HUDEP-2 (cell line): ENCODE measurements at regions not wholly inside any gene's neighbourhood (a gene's known extent, or its start where the extent isn't known, plus 50 kb on each side); places are given as distances from the start of the nearest gene placed in this dataset.

ENCODE experiments used
- DNase-seq, 76 experiments: peaks; one replicate each; lab custom pipeline; 2025; ENCODE audit not compliant: unreplicated experiment in 76 of 76; lab: John Stamatoyannopoulos, UW

DNA sequence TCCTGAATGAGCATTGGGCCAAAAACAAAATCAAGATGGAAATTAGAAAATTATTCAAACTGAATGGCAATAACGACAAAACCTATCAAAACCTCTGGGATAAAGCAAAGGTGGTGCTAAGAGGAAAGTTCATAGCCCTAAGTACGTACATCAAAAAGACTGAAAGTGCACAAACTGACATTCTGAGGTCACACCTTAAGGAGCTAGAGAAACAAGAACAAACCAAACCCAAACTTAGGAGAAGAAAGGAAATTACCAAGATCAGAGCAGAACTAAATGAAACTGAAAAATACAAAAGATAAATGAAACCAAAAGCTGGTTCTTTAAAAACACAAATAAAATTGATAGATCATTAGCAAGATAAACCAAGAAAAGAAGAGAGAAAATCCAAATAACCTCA lies 1543.5 kb upstream of the ACVR2A start:
- DNase-seq, result no peak

DNA sequence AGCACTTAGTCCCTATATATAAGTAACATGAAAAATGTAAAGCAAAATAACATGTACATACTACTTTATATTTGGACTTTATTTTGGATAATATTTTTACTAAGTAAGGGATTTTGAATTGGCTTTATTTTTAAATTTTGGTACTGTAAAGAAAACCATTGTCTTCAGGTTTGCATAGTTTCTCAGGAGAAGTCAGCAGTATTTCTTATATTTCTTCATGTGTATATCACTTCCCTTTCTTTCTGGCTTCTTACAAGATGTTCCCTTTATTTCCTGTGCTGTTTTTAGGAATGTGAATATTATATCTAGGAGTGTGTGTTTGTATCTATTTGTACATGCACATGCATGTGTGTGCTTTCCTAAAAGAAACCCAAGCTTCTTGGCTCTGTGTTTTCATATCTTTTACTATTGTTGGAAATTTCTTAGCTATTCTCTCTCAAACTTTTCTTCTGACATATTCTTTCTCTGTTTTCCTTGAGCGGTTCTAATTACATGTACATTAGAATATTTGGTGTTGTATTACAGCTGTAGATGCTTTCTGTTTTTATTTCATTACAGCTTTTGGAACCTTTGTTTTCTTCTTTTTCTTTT lies 1549.7 kb upstream of the ACVR2A start:
- DNase-seq, result no peak

DNA sequence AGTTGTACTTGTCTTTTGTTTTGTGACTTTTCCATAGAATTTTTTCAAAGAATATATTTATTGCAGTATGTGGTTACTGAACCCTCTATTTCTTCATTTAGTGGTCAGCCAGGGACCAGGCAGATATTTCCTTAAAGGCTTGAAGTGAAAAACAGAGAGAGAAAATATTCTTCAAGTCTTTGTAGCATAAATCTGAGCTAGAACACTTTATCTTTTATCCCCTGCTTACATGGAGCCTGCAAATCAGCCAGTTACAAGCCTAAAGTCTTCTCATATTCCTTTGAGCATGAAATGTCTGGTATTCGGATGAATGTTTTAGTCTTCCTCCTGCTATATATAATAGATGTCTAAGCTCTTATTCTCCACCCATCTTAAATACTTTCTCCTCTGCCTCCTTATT lies 1557.5 kb upstream of the ACVR2A start:
- no peak for DNase-seq

DNA sequence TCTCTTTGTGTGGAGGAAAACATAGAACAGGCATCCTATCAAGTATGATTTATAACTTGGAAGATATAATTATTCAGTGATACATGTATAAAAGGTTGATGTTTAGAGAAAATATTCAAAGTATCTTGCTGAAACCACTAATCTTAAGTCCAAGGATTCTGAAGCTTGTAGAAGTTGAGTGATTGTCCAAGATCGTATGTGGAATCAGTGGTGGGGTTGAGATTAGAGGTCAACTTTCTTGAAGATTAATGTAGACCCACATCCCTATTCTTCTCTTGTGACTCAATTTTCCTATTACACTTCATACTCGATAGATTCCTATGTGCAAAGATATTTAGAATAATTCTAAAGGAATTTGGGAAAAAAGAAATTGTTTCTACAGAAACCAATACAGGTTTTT lies 1565.9 kb upstream of the ACVR2A start:
- no peak for DNase-seq

DNA sequence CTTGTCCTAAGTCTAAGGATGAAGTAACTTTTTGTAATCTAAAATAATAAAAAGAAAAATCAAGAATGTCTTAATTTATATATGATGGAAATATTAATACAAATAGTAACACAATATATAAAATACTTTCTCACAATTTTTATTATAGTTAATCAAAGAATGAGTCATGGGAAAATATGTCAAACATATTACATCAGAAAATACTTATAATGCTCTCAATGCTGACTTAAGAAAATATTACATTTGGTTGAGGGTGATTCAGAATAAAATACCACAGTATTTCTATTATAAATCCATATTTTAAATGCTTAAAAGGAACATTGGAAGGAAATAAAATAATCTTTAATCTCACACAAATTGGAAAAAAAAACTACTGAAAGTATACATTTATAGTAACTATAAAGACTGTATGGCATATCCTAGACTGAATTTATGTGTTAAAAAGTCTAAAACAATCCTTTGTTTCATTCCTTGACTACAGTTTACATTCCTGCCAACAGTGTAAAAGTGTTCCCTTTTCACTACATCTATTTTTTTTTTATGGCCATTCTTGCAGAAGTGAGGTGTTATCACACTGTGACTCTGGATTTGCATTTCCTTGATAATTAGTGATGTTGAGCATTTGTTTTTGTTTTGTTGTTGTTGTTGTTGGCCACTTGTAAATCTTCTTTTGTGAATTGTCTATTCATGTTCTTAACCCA lies 1573.5 kb upstream of the ACVR2A start:
- no peak for DNase-seq

DNA sequence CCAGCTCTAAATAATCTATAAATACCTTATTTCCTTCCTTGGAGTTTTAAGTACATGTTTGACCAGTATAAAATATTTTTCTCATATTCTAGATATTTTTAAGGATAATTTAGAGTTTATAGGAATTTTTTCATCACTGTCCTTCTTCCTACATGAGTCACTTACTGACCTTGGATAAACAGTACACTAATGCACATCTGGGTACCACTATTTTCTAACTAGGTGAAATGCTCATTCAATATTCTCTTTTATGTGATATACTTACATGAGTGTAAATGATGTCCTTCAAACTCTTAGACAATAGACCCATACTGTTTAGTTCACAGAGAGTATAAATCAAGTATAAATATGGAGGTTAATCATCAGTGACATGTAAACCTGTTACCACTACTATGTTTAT lies 1574.2 kb upstream of the ACVR2A start:
- DNase-seq, result no peak

DNA sequence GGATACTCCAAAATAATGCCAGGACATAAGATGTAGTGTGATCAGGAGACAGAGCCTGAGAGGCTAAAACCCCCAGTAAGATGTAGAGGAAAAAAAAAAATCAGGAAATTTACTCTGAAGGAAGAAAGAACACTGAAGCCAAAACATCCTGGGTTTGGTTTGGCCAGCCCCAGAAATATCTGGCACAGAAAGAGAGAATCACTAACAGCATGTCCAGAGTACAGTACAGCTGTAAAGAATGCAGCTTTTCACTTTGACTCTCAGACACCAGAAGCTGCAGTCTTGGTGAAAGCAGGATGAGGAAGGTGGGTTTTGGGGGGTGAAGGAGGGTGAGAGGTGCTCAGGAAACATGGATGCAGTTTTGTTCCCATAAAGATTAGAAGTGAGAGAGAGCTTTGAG lies 1577.7 kb upstream of the ACVR2A start:
- DNase-seq, result no peak

DNA sequence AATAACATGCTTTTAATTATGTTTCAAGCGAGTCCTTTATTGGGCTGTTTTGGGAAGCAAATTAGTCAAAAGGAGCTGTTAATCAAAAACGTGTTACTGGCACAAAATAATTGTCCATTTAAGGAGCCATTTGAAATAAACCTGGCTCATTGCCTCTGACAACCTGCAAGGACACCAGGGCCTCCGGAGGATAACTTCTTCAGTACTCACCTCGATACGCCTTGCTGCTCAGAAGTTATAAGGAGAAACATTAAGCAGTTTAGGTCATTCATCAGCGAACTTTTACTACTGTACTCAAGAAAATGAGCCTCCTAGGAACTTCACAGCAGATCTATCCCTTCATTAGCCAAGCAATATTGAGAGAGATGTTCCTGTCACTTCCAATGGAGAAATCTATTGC lies 1579.2 kb upstream of the ACVR2A start:
- no peak for DNase-seq

DNA sequence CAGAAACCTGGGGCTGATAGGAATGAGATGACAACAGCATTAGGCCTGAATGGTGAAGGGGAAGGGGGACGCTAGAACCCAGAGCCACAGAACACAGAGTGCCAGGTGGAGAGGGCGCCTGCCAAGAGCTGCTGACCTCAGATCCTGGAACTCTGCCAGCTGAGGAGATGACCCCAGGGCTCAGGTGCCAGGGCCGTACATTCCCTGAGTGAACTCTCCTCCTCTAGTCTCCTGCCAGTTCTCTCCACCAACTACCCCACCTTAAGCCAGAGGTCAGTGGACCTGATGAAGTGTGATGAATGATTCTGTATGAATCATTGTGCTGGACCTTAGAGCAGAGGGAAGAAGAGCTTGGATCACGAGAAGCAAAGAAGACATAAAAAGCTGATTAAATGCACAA lies 1582.2 kb upstream of the ACVR2A start:
- DNase-seq, result peak in 1 of 76 experiments; percentile 0

DNA sequence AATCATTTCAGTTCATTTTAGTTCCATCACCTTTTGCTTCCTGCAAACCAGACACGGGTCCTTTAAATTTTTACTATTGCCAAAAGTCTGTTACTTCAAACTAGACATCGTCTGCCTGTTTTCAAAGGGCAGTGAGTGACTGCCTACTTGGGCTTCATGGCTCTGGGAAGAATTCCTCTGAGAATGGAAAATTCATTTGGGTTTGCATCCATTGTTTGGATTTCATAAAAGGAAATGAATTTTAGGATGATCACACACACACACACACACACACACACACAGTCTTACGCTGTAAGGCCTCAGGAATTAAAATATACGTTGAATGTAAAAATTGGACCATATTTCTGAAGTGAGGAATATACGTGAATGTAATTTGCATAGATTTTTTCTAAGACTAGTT lies 1584.3 kb upstream of the ACVR2A start:
- no peak for DNase-seq

DNA sequence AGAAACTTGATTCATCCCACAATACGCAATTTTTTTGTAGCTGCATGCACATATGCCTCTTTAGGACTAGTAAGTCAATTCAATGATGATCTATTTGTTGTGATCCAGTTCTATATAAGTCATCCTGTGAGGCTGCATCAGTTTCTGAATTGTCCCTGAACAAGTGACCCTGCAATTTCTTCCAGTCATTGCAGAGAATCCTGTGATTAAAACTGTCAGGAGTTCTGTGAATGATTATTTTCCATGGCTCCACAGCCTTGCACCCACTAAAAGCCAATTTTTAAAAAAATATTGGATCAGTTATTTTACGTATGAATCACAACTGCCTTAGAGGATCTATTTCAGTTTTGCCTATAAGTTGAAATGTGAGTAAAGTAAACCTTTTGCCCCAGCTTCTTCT lies 1585.0 kb upstream of the ACVR2A start:
- no peak for DNase-seq

DNA sequence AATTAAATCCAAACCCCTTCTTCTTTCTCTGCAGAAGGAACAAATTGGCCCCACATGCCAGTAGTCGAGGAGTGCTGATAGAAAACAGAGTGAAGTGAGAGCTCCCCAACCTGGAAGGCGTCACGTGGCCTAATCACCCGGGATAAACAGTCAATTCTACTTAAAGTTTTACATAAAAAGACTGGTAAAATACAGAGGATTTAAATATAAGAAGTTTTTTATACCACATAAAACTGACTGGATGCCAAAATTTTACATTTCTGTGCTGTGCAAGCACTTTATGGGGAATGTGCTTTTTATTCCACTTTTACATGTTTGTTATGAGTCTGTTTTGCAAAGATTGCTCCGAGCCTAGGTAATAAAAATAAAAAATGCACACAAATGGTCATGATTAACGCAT lies 1586.8 kb upstream of the ACVR2A start:
- no peak for DNase-seq

DNA sequence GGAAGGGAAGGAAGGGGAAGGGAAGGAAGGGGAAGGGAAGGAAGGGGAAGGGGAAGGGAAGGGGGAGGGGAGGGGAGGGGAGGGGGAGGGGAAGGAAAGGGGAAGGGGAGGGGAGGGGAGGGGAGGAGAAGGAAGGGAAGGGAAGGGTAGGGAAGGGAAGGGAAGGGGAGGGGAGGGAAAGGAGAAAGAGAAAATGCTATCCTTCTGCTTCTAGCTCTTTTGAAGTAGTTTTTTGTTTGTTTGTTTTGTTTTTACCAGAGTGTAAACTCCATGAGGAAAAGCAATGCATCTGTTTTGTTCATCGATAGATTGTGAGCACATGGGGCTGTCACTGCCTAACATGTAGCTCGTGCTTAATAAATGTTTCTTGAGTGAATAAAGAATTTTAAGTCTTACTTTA lies 1592.7 kb upstream of the ACVR2A start:
- no peak for DNase-seq

DNA sequence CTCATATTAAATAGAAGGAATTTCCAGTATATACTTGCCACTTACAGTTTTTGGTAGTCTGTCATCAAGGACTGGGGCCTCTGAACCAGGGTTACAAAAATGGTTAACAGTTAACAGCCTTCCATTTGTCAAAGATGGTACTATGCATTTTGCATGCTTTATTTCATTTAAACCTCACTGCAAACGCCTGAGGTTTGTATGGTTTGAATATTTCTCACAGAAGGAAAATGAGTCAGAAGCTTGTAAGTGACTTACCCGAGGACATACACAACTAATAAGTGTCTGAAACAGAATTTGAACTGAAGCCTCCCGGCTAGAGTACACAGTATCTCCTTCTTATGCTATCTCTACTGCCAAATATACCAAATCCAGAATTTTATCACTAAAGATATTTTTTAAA lies 1593.5 kb upstream of the ACVR2A start:
- no peak for DNase-seq

DNA sequence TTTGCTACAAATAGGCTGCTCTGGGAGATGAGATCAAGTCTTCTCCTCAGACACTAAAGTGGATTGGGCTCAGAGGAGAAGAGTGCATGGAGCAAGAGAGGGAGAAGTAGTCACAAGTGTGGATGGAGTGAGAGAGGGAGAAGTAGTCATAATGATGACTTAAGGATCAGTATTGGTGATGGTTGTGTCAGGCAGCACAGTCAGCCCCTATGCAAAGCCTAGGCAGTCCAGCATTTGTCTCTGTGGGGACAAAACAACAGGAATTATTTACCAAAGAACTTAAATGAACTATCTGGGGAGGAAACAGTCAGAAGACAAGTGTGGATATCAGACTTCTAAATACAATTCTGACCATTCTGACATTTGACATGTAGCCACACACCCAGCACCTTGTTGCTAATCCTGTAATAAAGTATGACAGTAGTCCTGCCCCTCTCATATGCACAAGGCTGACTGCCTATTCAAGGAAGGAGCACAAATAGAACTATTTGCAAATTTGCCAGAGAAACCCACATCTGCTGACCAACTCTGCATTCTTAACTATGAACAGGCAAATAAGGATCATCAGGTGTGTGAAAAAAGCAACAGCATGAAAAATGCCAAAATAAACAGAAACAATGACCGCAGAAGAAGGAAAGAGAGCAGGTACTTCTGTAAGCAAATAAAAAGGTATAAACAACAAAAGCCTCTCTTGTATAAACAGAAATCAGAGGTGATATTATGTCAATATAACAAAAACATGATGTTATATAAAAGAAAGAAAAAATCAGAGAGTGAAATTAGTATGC lies 1597.9 kb upstream of the ACVR2A start:
- no peak for DNase-seq

DNA sequence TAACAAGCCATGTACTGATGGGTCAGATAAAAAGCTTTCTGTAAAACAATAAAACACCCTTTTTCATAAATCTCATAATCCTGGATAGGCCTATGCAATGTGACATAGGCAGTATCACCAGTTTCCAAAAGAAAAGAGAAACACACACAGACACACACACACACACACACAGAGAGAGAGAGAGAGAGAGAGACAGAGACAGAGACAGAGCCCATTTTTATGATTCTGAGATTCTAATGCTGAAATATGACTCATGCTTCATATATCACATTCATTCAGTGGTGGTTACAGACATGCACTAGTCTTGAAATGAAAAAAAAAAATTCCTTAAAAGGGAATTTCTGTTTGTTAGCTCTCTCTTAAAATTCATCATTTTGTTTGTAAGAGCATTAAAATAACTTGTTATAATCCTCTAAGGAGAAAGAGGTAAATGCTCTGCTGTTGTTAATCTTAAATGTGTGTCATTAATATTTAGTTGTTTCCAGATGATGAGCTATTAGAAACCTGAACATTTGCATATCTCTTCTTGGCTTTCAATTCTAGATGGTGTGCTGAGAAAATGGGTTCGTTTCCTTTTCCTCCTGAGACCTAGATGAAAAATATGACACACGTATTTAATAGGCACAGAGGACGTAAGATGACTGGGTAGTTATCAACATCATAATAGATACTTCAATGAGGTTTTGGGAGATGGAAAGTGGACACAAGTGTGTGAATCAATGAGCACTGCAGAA lies 1598.7 kb upstream of the ACVR2A start:
- no peak for DNase-seq

DNA sequence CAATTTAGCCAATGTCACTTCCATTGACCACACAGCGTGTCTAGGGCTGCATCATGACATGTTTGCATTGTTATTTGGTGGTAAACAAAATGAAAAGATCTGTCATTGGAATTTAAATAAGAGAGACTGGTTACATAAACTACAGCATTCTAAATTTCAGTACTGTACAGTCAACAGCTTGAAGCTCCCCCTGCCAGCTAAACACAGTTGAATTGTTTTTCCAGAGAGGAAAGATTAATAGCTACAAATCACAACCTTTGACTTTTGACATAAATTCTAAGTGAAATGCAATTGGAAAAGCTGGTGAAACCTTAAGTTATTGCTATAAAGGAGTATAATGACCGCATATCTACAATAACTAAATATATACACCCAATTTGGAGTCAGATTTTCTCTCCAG lies 1600.0 kb upstream of the ACVR2A start:
- DNase-seq, result no peak

DNA sequence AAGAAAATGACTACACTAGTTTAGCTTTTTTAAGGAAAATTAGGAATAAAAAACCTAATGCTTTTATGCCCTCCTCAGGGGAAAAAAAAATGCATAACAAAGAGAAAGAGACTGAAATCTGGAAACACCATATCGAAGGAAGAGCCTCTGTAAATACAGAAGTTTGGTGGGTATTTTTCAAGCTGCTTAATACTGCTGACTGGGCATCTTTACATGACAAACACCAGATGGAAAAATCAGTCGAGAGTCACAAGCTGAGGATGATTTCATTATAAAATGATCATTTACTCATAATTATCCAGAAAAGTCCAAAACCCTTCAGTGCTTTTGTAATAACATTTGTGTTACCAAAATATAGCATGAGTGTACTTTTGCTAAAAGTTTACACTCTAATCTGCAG lies 1600.7 kb upstream of the ACVR2A start:
- no peak for DNase-seq

DNA sequence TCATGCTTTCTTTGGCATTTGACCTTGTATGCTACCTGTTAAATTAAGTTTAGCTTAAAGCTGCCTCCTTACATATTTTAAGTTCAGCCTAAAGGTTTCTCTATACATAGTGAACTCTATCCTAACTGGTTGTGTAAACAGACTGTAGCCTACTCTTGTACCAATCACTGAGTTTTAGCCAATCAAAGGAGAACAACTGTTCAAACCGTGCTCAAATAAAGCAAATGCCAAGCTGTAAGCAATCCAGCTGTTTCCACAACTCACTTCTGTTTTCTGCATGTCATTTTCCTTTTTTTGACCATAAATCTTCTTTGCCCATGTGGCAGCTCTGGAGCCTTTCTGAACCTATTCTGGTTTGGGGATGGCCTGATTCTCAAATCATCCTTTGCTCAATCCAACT lies 1603.8 kb upstream of the ACVR2A start:
- DNase-seq, result no peak

DNA sequence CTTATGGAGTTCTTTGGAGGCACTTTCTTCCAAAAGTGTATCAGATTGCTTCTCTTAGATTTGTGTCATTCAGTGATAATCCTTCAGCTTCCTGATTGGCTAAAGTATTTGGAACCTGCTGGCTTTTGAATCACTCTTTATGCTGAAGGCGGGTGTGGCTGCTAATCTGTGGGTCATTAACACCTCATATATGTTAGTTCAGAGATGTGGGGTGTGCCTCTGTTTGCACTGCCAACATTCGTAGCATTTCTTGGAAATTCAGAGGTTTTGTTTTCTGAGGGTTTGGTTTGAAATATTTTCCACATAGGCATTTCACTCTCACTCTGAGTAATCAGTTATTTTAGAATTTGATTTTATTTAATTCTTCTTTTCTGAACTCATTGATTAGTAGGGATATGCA lies 1604.4 kb upstream of the ACVR2A start:
- no peak for DNase-seq

DNA sequence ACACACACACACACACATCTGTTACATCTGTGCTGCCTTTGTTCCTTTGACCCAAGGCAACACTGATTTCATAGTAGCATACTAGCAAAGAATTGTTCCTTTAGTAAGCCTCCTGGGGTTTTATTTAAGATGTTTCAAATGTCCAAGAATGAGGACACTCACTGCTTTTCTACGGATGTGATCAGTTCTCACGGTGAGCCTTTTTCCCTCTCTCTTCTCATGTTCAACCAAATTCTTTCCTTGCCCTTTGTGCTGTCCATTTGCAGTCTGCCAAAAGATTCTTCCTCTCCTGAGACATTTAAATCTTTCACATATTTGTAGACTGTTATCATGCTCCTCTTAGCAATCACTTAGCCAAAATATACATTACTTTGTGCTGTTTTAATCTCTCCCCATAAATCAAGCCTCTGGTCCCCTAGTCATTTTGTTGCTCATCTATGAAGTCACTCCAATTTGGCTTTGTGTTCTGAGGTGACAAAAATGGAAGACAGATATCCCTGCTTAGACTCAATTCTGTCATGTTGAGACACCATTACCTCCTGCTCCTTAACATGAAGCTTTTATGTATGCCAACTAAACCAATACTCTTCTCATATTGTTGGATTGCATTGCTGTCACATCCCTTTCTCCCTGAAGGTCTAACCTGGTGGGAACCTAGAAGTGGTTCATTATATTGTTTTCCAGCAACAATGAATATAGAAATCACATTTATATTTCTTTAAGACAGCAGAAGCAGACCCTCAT lies 1605.3 kb upstream of the ACVR2A start:
- DNase-seq, result no peak
